GM12872 (cell line): ENCODE measurements at regions not wholly inside any gene's neighbourhood (a gene's known extent, or its start where the extent isn't known, plus 50 kb on each side); places are given as distances from the start of the nearest gene placed in this dataset.

Experiments
- CTCF ChIP-seq: IDR thresholded peaks from 3 replicates; pipeline ENCODE4 v1.5.1; 2011; ENCODE audit warnings: low read depth, mild to moderate bottlenecking, low read length, moderate library complexity; ENCODE audit not compliant: insufficient read depth

GRCh38 chr3:117822416-117822815 lies 1112.8 kb downstream of the TUSC7 start:
- TF ChIP-seq CTCF: no peak

GRCh38 chr3:117836296-117836695 lies 1126.7 kb downstream of the TUSC7 start:
- no peak for TF ChIP-seq CTCF

- no peak for TF ChIP-seq CTCF
These were observed 1127.8 kb downstream of the TUSC7 start for GRCh38 chr3:117837391-117837790.

- no peak for TF ChIP-seq CTCF
These were observed 1132.5 kb downstream of the TUSC7 start for GRCh38 chr3:117842086-117842485.

- no peak for TF ChIP-seq CTCF
These were observed 1133.8 kb downstream of the TUSC7 start for GRCh38 chr3:117843356-117843755.

GRCh38 chr3:117844676-117845075 lies 1135.1 kb downstream of the TUSC7 start:
- TF ChIP-seq CTCF: no peak

- TF ChIP-seq CTCF: no peak
These were observed 1136.7 kb downstream of the TUSC7 start for GRCh38 chr3:117846238-117846637.

- no peak for TF ChIP-seq CTCF
These were observed 1139.0 kb downstream of the TUSC7 start for GRCh38 chr3:117848606-117849005.
